WTC11 (cell line): ENCODE measurements at regions not wholly inside any gene's neighbourhood (a gene's known extent, or its start where the extent isn't known, plus 50 kb on each side); places are given as distances from the start of the nearest gene placed in this dataset.

ENCODE experiments used
- ATAC-seq: fragments of 200-7000 bp; cut with Tn5 transposase; 2 replicates; pipeline ENCODE4 v1.10.0; 2021; ENCODE audit warnings: mild to moderate bottlenecking, moderate library complexity
- CTCF ChIA-PET: fragments of 300-600 bp; sonication (Branson Sonifier 250); formaldehyde crosslinking; loops from one replicate; lab custom pipeline; 2021; ENCODE audit warnings: antibody characterized with exemption; lab: Charles Lee
- POLR2A ChIA-PET: fragments of 350-600 bp; sonication (Branson Sonifier 250); formaldehyde crosslinking; loops from one replicate; lab custom pipeline; 2021; ENCODE audit warnings: antibody characterized with exemption; lab: Charles Lee
- DNase-seq: peaks from one replicate; pipeline ENCODE4 v3.0.0; 2021; ENCODE audit warnings: low spot score
- H3K27ac Mint-ChIP-seq: 2 replicates; pipeline ENCODE4 v1.8.0; 2021; ENCODE audit warnings: mixed read lengths
- H3K27me3 Mint-ChIP-seq: 2 replicates; pipeline ENCODE4 v1.8.0; 2021; ENCODE audit warnings: low read depth, mild to moderate bottlenecking, moderate library complexity, mixed read lengths
- H3K36me3 Mint-ChIP-seq: 2 replicates; pipeline ENCODE4 v1.8.0; 2021; ENCODE audit warnings: mixed read lengths
- H3K4me1 Mint-ChIP-seq: 2 replicates; pipeline ENCODE4 v1.8.0; 2022; ENCODE audit warnings: mixed read lengths
- H3K4me3 Mint-ChIP-seq: 2 replicates; pipeline ENCODE4 v1.8.0; 2021; ENCODE audit warnings: mild to moderate bottlenecking, moderate library complexity, mixed read lengths
- H3K9me3 Mint-ChIP-seq: 2 replicates; pipeline ENCODE4 v1.8.0; 2021; ENCODE audit warnings: mixed read lengths
- AFF4 ChIP-seq: sonication (generic); formaldehyde crosslinking; IDR thresholded peaks from 2 replicates; pipeline ENCODE4 v1.8.1; 2023; ENCODE audit warnings: mild to moderate bottlenecking, missing genetic modification reagents, borderline replicate concordance
- CBFB ChIP-seq: sonication (generic); formaldehyde crosslinking; IDR thresholded peaks from 2 replicates; pipeline ENCODE4 v1.8.1; 2022; ENCODE audit warnings: mild to moderate bottlenecking, low read depth, missing genetic modification reagents
- CTCF ChIP-seq: fragments of 200-600 bp; IDR thresholded peaks from 2 replicates; pipeline ENCODE4 v1.8.0; 2022; ENCODE audit warnings: antibody characterized with exemption
- E2F1 ChIP-seq: sonication (generic); formaldehyde crosslinking; IDR thresholded peaks from 2 replicates; pipeline ENCODE4 v1.8.0; 2022; ENCODE audit warnings: mild to moderate bottlenecking, missing genetic modification reagents
- E2F4 ChIP-seq: sonication (generic); formaldehyde crosslinking; IDR thresholded peaks from 2 replicates; pipeline ENCODE4 v1.8.1; 2022; ENCODE audit warnings: low read depth, mild to moderate bottlenecking, moderate library complexity, missing genetic modification reagents, borderline replicate concordance
- EMX1 ChIP-seq: fragments of 250-450 bp; sonication (Bioruptor Pico); IDR thresholded peaks from 2 replicates; pipeline ENCODE4 v1.8.0; 2021; ENCODE audit warnings: mild to moderate bottlenecking
- ETV6 ChIP-seq: sonication (generic); formaldehyde crosslinking; IDR thresholded peaks from 2 replicates; pipeline ENCODE4 v1.8.1; 2022; ENCODE audit warnings: mild to moderate bottlenecking, missing genetic modification reagents
- FOXK1 ChIP-seq: sonication (generic); formaldehyde crosslinking; IDR thresholded peaks from 2 replicates; pipeline ENCODE4 v1.8.0; 2022; ENCODE audit warnings: mild to moderate bottlenecking, moderate library complexity, missing genetic modification reagents
- GTF2I ChIP-seq: fragments of 250-450 bp; sonication (Bioruptor Pico); conservative IDR thresholded peaks from 2 replicates; pipeline ENCODE4 v1.4.0; 2021; ENCODE audit warnings: mild to moderate bottlenecking
- HMGXB4 ChIP-seq: sonication (generic); formaldehyde crosslinking; IDR thresholded peaks from 2 replicates; pipeline ENCODE4 v1.8.1; 2023; ENCODE audit warnings: mild to moderate bottlenecking, moderate library complexity, missing genetic modification reagents
- KAT7 ChIP-seq: sonication (generic); formaldehyde crosslinking; IDR thresholded peaks from 2 replicates; pipeline ENCODE4 v1.8.1; 2023; ENCODE audit warnings: missing genetic modification reagents, mild to moderate bottlenecking, borderline replicate concordance
- MXD4 ChIP-seq: fragments of 250-450 bp; sonication (Bioruptor Pico); IDR thresholded peaks from 2 replicates; pipeline ENCODE4 v1.8.0; 2021; ENCODE audit warnings: mild to moderate bottlenecking, moderate library complexity, borderline replicate concordance
- NFATC4 ChIP-seq: fragments of 250-450 bp; sonication (Bioruptor Pico); IDR thresholded peaks from 2 replicates; pipeline ENCODE4 v1.9.0; 2021; ENCODE audit warnings: mild to moderate bottlenecking
- NFYB ChIP-seq: sonication (generic); formaldehyde crosslinking; conservative IDR thresholded peaks from 2 replicates; pipeline ENCODE4 v1.8.0; 2022; ENCODE audit warnings: low read depth, missing genetic modification reagents
- NR2C2 ChIP-seq: sonication (generic); formaldehyde crosslinking; IDR thresholded peaks from 2 replicates; pipeline ENCODE4 v1.8.0; 2022; ENCODE audit warnings: mild to moderate bottlenecking, missing genetic modification reagents
- OVOL2 ChIP-seq: fragments of 250-450 bp; sonication (Bioruptor Pico); IDR thresholded peaks from 2 replicates; pipeline ENCODE4 v1.9.0; 2021; ENCODE audit warnings: mild to moderate bottlenecking, borderline replicate concordance
- PREB ChIP-seq: sonication (generic); formaldehyde crosslinking; IDR thresholded peaks from 2 replicates; pipeline ENCODE4 v1.8.1; 2022; ENCODE audit warnings: mild to moderate bottlenecking, missing genetic modification reagents, moderate library complexity, borderline replicate concordance
- SOX15 ChIP-seq: fragments of 250-450 bp; sonication (Bioruptor Pico); IDR thresholded peaks from 2 replicates; pipeline ENCODE4 v1.9.0; 2021; ENCODE audit warnings: mild to moderate bottlenecking
- STAT6 ChIP-seq: sonication (generic); formaldehyde crosslinking; conservative IDR thresholded peaks from 2 replicates; pipeline ENCODE4 v1.8.1; 2023; ENCODE audit warnings: mild to moderate bottlenecking, low read depth, missing genetic modification reagents, moderate library complexity
- TEAD1 ChIP-seq: sonication (generic); formaldehyde crosslinking; IDR thresholded peaks from 2 replicates; pipeline ENCODE4 v1.8.0; 2022; ENCODE audit warnings: mild to moderate bottlenecking, missing genetic modification reagents
- TP53 ChIP-seq: sonication (generic); formaldehyde crosslinking; IDR thresholded peaks from 2 replicates; pipeline ENCODE4 v1.8.1; 2023; ENCODE audit warnings: mild to moderate bottlenecking, missing genetic modification reagents
- ZNF121 ChIP-seq: sonication (generic); formaldehyde crosslinking; IDR thresholded peaks from 2 replicates; pipeline ENCODE4 v1.8.0; 2023; ENCODE audit warnings: missing genetic modification reagents
- ZSCAN18 ChIP-seq: fragments of 250-450 bp; sonication (Bioruptor Pico); IDR thresholded peaks from 2 replicates; pipeline ENCODE4 v2.1.2; 2022; ENCODE audit warnings: mild to moderate bottlenecking, moderate library complexity

GRCh38 chr2:67277450-67277849 is 119.7 kb upstream of the ETAA1 start (continued):
- TF ChIP-seq SOX15 (CRISPR knock-in tag): no peak
- no peak for TF ChIP-seq FOXK1 (CRISPR knock-in tag)
- TF ChIP-seq PREB (CRISPR knock-in tag): no peak
- no peak for TF ChIP-seq STAT6 (CRISPR knock-in tag)
- no peak for TF ChIP-seq GTF2I (CRISPR knock-in tag)
- no peak for TF ChIP-seq ETV6 (CRISPR knock-in tag)
- TF ChIP-seq E2F1 (CRISPR knock-in tag): no peak
- TF ChIP-seq MXD4 (CRISPR knock-in tag): no peak
- no peak for TF ChIP-seq HMGXB4 (CRISPR knock-in tag)
- TF ChIP-seq AFF4 (CRISPR knock-in tag): no peak
- TF ChIP-seq NFYB (CRISPR knock-in tag): no peak
- no peak for TF ChIP-seq CBFB (CRISPR knock-in tag)

GRCh38 chr2:67281101-67281500 is 116.0 kb upstream of the ETAA1 start:
- POLR2A ChIA-PET: no interaction called here
- CTCF ChIA-PET: no interaction called here
- TF ChIP-seq ZSCAN18 (CRISPR knock-in tag) (no peak), TEAD1 (CRISPR knock-in tag) (no peak), ZNF121 (CRISPR knock-in tag) (no peak), NFATC4 (CRISPR knock-in tag) (no peak), TP53 (CRISPR knock-in tag) (no peak), E2F4 (CRISPR knock-in tag) (no peak), NR2C2 (CRISPR knock-in tag) (no peak), KAT7 (CRISPR knock-in tag) (no peak), EMX1 (no peak), CTCF (no peak), OVOL2 (no peak)

More at GRCh38 chr2:67281101-67281500, 116.0 kb upstream of the ETAA1 start:
- Mint-ChIP-seq H3K4me3 (no peak overlapping the region), H3K27me3 (no peaks in the 10 kb centered on the region), H3K36me3 (no peaks in the 10 kb centered on the region), H3K9me3 (peaks cover 5% of the 10 kb centered on the region; the same call in 1 of the 2 replicates), H3K27ac (no peak overlapping the region), H3K4me1 (peaks cover 21% of the 10 kb centered on the region)
- DNase-seq (no peak), ATAC-seq (no peak)
